IMR-90 (cell line): ENCODE measurements at regions not wholly inside any gene's neighbourhood (a gene's known extent, or its start where the extent isn't known, plus 50 kb on each side); places are given as distances from the start of the nearest gene placed in this dataset.

Experiments used
- ATAC-seq: fragments of 200-7000 bp; cut with Tn5 transposase; 2 replicates; pipeline ENCODE4 v1.9.1; 2020; ENCODE audit warnings: low read depth, mild to moderate bottlenecking, moderate library complexity
- BruUV-seq: library from RNA; stranded (reverse); fragments of 400-500 nt; replicated peaks from 2 replicates; lab custom pipeline; 2021; lab: Mats Ljungman, UMichigan
- CTCF ChIA-PET: fragments of 300-600 bp; formaldehyde crosslinking; extraction: SDS; loops from one replicate; lab custom pipeline; 2021; ENCODE audit warnings: antibody characterized with exemption; lab: Yijun Ruan, JAX
- POLR2A ChIA-PET: fragments of 300-600 bp; sonication (Branson Sonifier 250); formaldehyde crosslinking; loops from one replicate; lab custom pipeline; 2022; ENCODE audit warnings: antibody characterized with exemption; ENCODE audit not compliant: unreplicated experiment; lab: Charles Lee
- DNase-seq: peaks from one replicate; pipeline ENCODE4 v3.0.0; 2013
- H2AFZ ChIP-seq: replicated peaks from 2 replicates; pipeline ENCODE3; 2013; ENCODE audit warnings: low read length, mild to moderate bottlenecking; ENCODE audit not compliant: poor library complexity
- H2AK5ac ChIP-seq: 2 replicates; pipeline ENCODE4 v1.6.1; 2013; ENCODE audit warnings: low read depth, low read length, inconsistent platforms
- H2AK9ac ChIP-seq: replicated peaks from 2 replicates; pipeline ENCODE3; 2013; ENCODE audit warnings: mild to moderate bottlenecking, low read depth, low read length, moderate library complexity; ENCODE audit not compliant: poor library complexity
- H2BK120ac ChIP-seq: 2 replicates; pipeline ENCODE4 v1.6.1; 2013; ENCODE audit warnings: low read depth, low read length, inconsistent platforms
- H2BK15ac ChIP-seq: 3 replicates; pipeline ENCODE4 v1.6.1; 2013; ENCODE audit warnings: low read depth, low read length, inconsistent platforms
- H2BK20ac ChIP-seq: 2 replicates; pipeline ENCODE4 v1.6.1; 2013; ENCODE audit warnings: low read depth, mild to moderate bottlenecking, inconsistent platforms, low read length, moderate library complexity
- H2BK5ac ChIP-seq: 2 replicates; pipeline ENCODE4 v1.6.1; 2013; ENCODE audit warnings: mild to moderate bottlenecking, low read depth, low read length, inconsistent platforms; ENCODE audit not compliant: poor library complexity, severe bottlenecking
- H3K14ac ChIP-seq: replicated peaks from 2 replicates; pipeline ENCODE4 v1.6.1; 2013; ENCODE audit warnings: low read depth, low read length, inconsistent platforms
- H3K18ac ChIP-seq: 2 replicates; pipeline ENCODE4 v1.6.1; 2013; ENCODE audit warnings: low read depth, low read length, control low read depth
- H3K23ac ChIP-seq: 2 replicates; pipeline ENCODE4 v1.6.1; 2013; ENCODE audit warnings: low read depth, low read length, inconsistent platforms
- H3K27ac ChIP-seq: 2 replicates; pipeline ENCODE4 v1.5.1; 2013; ENCODE audit warnings: mild to moderate bottlenecking, control low read depth, low read length; ENCODE audit not compliant: insufficient read depth
- H3K27me3 ChIP-seq: 2 replicates; pipeline ENCODE4 v1.6.1; 2013; ENCODE audit warnings: low read length; ENCODE audit not compliant: control insufficient read depth, insufficient read depth
- H3K36me3 ChIP-seq: 2 replicates; pipeline ENCODE4 v1.6.1; 2013; ENCODE audit warnings: low read length, mixed read lengths; ENCODE audit not compliant: control insufficient read depth, insufficient read depth
- H3K4ac ChIP-seq: 2 replicates; pipeline ENCODE4 v1.6.1; 2013; ENCODE audit warnings: low read depth, low read length, inconsistent platforms
- H3K4me1 ChIP-seq: 2 replicates; pipeline ENCODE4 v1.6.1; 2013; ENCODE audit warnings: low read length, mixed read lengths; ENCODE audit not compliant: control insufficient read depth, insufficient read depth
- H3K4me2 ChIP-seq: 2 replicates; pipeline ENCODE4 v1.6.1; 2013; ENCODE audit warnings: low read depth, mild to moderate bottlenecking, control low read depth, low read length, moderate library complexity
- H3K4me3 ChIP-seq: 2 replicates; pipeline ENCODE4 v1.5.1; 2013; ENCODE audit warnings: low read depth, mild to moderate bottlenecking, control low read depth, low read length, moderate library complexity; ENCODE audit not compliant: insufficient read depth
- H3K56ac ChIP-seq: 2 replicates; pipeline ENCODE4 v1.6.1; 2013; ENCODE audit warnings: low read length, inconsistent platforms; ENCODE audit not compliant: insufficient read depth; ENCODE audit errors: extremely low read depth
- H3K79me1 ChIP-seq, 2 experiments: 2 replicates each; pipeline ENCODE4 v1.6.1; 2013; ENCODE audit warnings: low read length in 2 of 2, inconsistent platforms in 1 of 2, low read depth in 1 of 2
- H3K9ac ChIP-seq: 2 replicates; pipeline ENCODE4 v1.6.1; 2013; ENCODE audit warnings: low read depth, low read length, control low read depth
- H3K9me1 ChIP-seq: 2 replicates; pipeline ENCODE4 v1.6.1; 2013; ENCODE audit warnings: low read length, inconsistent platforms; ENCODE audit not compliant: insufficient read depth
- H3K9me3 ChIP-seq: 2 replicates; pipeline ENCODE4 v1.6.1; 2013; ENCODE audit warnings: low read length; ENCODE audit not compliant: control insufficient read depth, insufficient read depth
- H4K20me1 ChIP-seq: 2 replicates; pipeline ENCODE4 v1.6.1; 2013; ENCODE audit warnings: low read length, inconsistent platforms; ENCODE audit not compliant: insufficient read depth
- H4K5ac ChIP-seq: 2 replicates; pipeline ENCODE4 v1.6.1; 2013; ENCODE audit warnings: mild to moderate bottlenecking, low read depth, low read length, control low read depth
- H4K8ac ChIP-seq, 2 experiments: 2 replicates each; pipeline ENCODE4 v1.6.1; 2013; ENCODE audit warnings: low read depth in 2 of 2, low read length in 2 of 2, control low read depth in 1 of 2, inconsistent platforms in 1 of 2
- H4K91ac ChIP-seq: 2 replicates; pipeline ENCODE4 v1.6.1; 2013; ENCODE audit warnings: low read depth, low read length, inconsistent platforms; ENCODE audit not compliant: insufficient read depth
- BHLHE40 ChIP-seq: fragments of 150-350 bp; IDR thresholded peaks from 2 replicates; pipeline ENCODE4 v1.6.1; 2016; ENCODE audit warnings: mild to moderate bottlenecking, low read depth, low read length
- CHD1 ChIP-seq: IDR thresholded peaks from 2 replicates; pipeline ENCODE4 v1.6.1; 2012; ENCODE audit warnings: low read depth, low read length, improper control_type of control experiment
- CTCF ChIP-seq: conservative IDR thresholded peaks from 2 replicates; pipeline ENCODE4 v1.5.1; 2012; ENCODE audit warnings: mild to moderate bottlenecking, low read depth, low read length, improper control_type of control experiment
- FOS ChIP-seq: fragments of 150-350 bp; IDR thresholded peaks from 2 replicates; pipeline ENCODE4 v1.6.1; 2016; ENCODE audit warnings: low read depth, low read length
- MAFK ChIP-seq: IDR thresholded peaks from 2 replicates; pipeline ENCODE4 v1.6.1; 2012; ENCODE audit warnings: low read depth, low read length, improper control_type of control experiment
- RAD21 ChIP-seq: IDR thresholded peaks from 2 replicates; pipeline ENCODE4 v1.6.1; 2012; ENCODE audit warnings: low read length, improper control_type of control experiment
- RFX5 ChIP-seq: IDR thresholded peaks from 2 replicates; pipeline ENCODE4 v1.8.0; 2012; ENCODE audit warnings: low read depth, mild to moderate bottlenecking, low read length, moderate library complexity
- USF2 ChIP-seq: fragments of 150-350 bp; IDR thresholded peaks from 2 replicates; pipeline ENCODE4 v1.6.1; 2017; ENCODE audit warnings: mild to moderate bottlenecking, antibody characterized with exemption, low read length, low read depth
- dilution Hi-C: fragments of 300-500 bp; cut with HindIII; formaldehyde crosslinking; loops from one replicate; pipeline ENCODE4 v1.14.3; 2018; ENCODE audit warnings: low sequenced_read_pairs; ENCODE audit not compliant: unreplicated experiment
- in situ Hi-C: fragments of 300-500 bp; cut with MboI; formaldehyde crosslinking; loops from 3 replicates; pipeline ENCODE4 v1.14.3; 2019; ENCODE audit warnings: low sequenced_read_pairs, inconsistent platforms, mixed read lengths
- intact Hi-C: fragments of 100-400 bp; cut with micrococcal nuclease; formaldehyde crosslinking; loops from 2 replicates; pipeline ENCODE4 v1.10.0; 2022

- Histone ChIP-seq H3K9ac (no peak overlapping the region), H3K4me3 (no peak overlapping the region), H3K4ac (no peak overlapping the region), H3K56ac (no peak overlapping the region), H3K27me3 (no peaks in the 10 kb centered on the region), H2BK120ac (no peak overlapping the region), H3K4me1 (no peaks in the 10 kb centered on the region), H2AFZ (no peak overlapping the region), H2BK15ac (no peak overlapping the region), H4K91ac (no peak overlapping the region), H2BK5ac (no peak overlapping the region), H3K27ac (no peak overlapping the region), H3K4me2 (no peak overlapping the region), H4K8ac (no peak overlapping the region), H2AK9ac (no peak overlapping the region), H3K9me3 (peaks cover 3% of the 10 kb centered on the region; the same call in 1 of the 2 replicates), H2BK20ac (no peak overlapping the region), H3K14ac (no peak overlapping the region), H3K18ac (no peak overlapping the region), H3K23ac (no peak overlapping the region), H3K36me3 (no peaks in the 10 kb centered on the region), H3K9me1 (no peaks in the 10 kb centered on the region), H4K5ac (no peak overlapping the region), H3K79me1 (no peaks in the 10 kb centered on the region), H4K20me1 (no peaks in the 10 kb centered on the region), H2AK5ac (no peak overlapping the region)
- TF ChIP-seq CTCF (no peak), BHLHE40 (no peak), USF2 (no peak), FOS (no peak), RAD21 (no peak), RFX5 (no peak), CHD1 (no peak), MAFK (no peak)
- no TSS peak for BruUV-seq
- dilution Hi-C loops (no loop called here), intact Hi-C loops (no loop called here), in situ Hi-C loops (no loop called here)
- CTCF ChIA-PET: no interaction called here
- DNase-seq (no peak), ATAC-seq (no peak)
- POLR2A ChIA-PET: no interaction called here
Observed at GRCh38 chr13:69487576-69487975, 620.0 kb upstream of the ATXN8OS start.
